HL-60 (cell line): ENCODE measurements at regions not wholly inside any gene's neighbourhood (a gene's known extent, or its start where the extent isn't known, plus 50 kb on each side); places are given as distances from the start of the nearest gene placed in this dataset.

ENCODE experiments used
- DNase-seq, 2 experiments: peaks; one replicate each; pipeline ENCODE4 v3.0.0-alpha.2; 2010 to 2020; ENCODE audit warnings: low read depth in 1 of 2, low spot score in 1 of 2
- H3K27ac ChIP-seq: fragments of 250-450 bp; sonication (Bioruptor Pico); replicated peaks from 2 replicates; pipeline ENCODE4 v1.5.1; 2020; ENCODE audit warnings: mild to moderate bottlenecking, moderate library complexity
- H3K27me3 ChIP-seq: fragments of 250-450 bp; sonication (Bioruptor Pico); 2 replicates; pipeline ENCODE4 v1.5.1; 2021; ENCODE audit warnings: mild to moderate bottlenecking, moderate library complexity; ENCODE audit not compliant: insufficient read depth, poor library complexity, severe bottlenecking
- H3K4me3 ChIP-seq: replicated peaks from 2 replicates; pipeline ENCODE4 v1.5.1; 2011; ENCODE audit warnings: mild to moderate bottlenecking, control low read depth, low read length; ENCODE audit not compliant: insufficient read depth
- CTCF ChIP-seq: IDR thresholded peaks from one replicate; pipeline ENCODE4 v1.5.1; 2011; ENCODE audit warnings: low read length, control low read depth, inconsistent platforms; ENCODE audit not compliant: insufficient read depth
- GABPA ChIP-seq: IDR thresholded peaks from 2 replicates; pipeline ENCODE4 v1.6.1; 2012; ENCODE audit warnings: low read depth
- POLR2AphosphoS5 ChIP-seq: IDR thresholded peaks from 2 replicates; pipeline ENCODE4 v1.6.1; 2012; ENCODE audit warnings: low read depth
- REST ChIP-seq: IDR thresholded peaks from 2 replicates; pipeline ENCODE4 v1.6.1; 2012; ENCODE audit warnings: low read depth; ENCODE audit not compliant: insufficient replicate concordance
- SPI1 ChIP-seq: IDR thresholded peaks from 2 replicates; pipeline ENCODE4 v1.6.1; 2012; ENCODE audit warnings: low read depth, mild to moderate bottlenecking, borderline replicate concordance

GRCh38 chr18:31248783-31249521, 69.0 kb upstream of the DSG1 start:
- no peak overlapping the region for H3K27ac ChIP-seq

GRCh38 chr18:31250902-31251301, 67.1 kb upstream of the DSG1 start:
- H3K27ac ChIP-seq: no peak overlapping the region
- DNase-seq: no peak
- TF ChIP-seq GABPA (no peak), POLR2AphosphoS5 (no peak), CTCF (no peak), SPI1 (no peak), REST (no peak)
- H3K4me3 ChIP-seq: no peak overlapping the region
- no peaks in the 10 kb centered on the region for H3K27me3 ChIP-seq

More at GRCh38 chr18:31248783-31249521, 69.0 kb upstream of the DSG1 start:
- TF ChIP-seq CTCF: no peak
- TF ChIP-seq SPI1: no peak
- no peak for TF ChIP-seq GABPA
- no peak for TF ChIP-seq POLR2AphosphoS5
- no peak for TF ChIP-seq REST
- H3K27me3 ChIP-seq: no peaks in the 10 kb centered on the region
- no peak overlapping the region for H3K4me3 ChIP-seq
- no peak for DNase-seq

GRCh38 chr18:31252522-31252921, 65.4 kb upstream of the DSG1 start:
- Histone ChIP-seq H3K27ac (no peak overlapping the region), H3K4me3 (no peak overlapping the region), H3K27me3 (no peaks in the 10 kb centered on the region)
- TF ChIP-seq GABPA (no peak), SPI1 (no peak), CTCF (no peak)
- no peak for DNase-seq

DNA sequence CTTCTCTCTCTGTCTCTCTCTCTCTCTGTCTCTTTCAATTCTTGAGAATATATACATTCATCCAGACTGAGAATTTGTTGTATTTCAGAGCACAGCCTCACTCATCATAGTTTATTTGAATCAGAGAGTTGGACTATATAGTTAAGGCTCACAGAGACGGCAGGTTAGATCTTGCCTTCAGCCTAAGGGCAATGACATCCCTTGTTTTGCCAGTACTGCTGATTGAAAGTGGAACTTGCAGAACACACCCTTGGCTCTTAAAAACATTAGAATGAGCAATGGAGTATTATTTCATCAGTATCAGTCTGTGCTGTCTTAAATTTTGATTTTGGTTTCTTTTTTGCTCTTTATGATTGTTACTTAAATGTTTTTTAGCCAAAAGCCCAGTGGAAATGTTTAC, 62.0 kb upstream of the DSG1 start:
- DNase-seq: no peak
- H3K4me3 ChIP-seq: no peak overlapping the region
- no peaks in the 10 kb centered on the region for H3K27me3 ChIP-seq
- no peak for TF ChIP-seq GABPA
- no peak for TF ChIP-seq CTCF
- no peak for TF ChIP-seq POLR2AphosphoS5
- TF ChIP-seq SPI1: no peak
- no peak for TF ChIP-seq REST
- H3K27ac ChIP-seq: no peak overlapping the region
